OCI-LY7 (cell line): ENCODE measurements at regions not wholly inside any gene's neighbourhood (a gene's known extent, or its start where the extent isn't known, plus 50 kb on each side); places are given as distances from the start of the nearest gene placed in this dataset.

Experiments used
- EZH2phosphoT487 ChIP-seq: fragments of 200-600 bp; sonication (generic); IDR thresholded peaks from 2 replicates; pipeline ENCODE4 v1.6.1; 2018; ENCODE audit warnings: low read depth, borderline replicate concordance, mild to moderate bottlenecking, mixed run types, antibody characterized with exemption, low read length, moderate library complexity, mixed read lengths
- TF ChIP-seq, protein P1 (sequence below): fragments of 200-600 bp; sonication (generic); conservative IDR thresholded peaks from 2 replicates; pipeline ENCODE4 v1.5.1; 2014; ENCODE audit warnings: mild to moderate bottlenecking, antibody characterized with exemption, low read length, moderate library complexity, mixed read lengths

DNA sequence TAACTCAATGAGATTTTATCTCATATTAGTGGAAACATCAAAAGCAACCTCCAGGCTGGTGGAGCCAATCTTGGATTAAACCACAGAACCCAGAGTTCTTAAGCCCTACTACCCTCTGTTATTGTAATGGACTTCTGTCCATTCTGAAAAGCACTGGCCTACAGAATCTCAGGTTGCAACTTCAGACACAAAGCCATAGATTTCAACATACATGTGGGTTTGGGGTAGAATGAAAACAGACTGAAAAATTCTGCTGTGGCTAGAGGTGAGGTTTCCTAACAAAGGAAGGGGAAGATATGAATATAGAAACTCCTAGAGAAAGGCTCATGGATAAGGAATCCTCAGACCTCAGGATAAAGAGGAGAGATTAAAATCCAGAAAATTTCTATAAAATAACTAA, 569.8 kb upstream of the RIOK2 start:
- TF ChIP-seq, protein P1, sequence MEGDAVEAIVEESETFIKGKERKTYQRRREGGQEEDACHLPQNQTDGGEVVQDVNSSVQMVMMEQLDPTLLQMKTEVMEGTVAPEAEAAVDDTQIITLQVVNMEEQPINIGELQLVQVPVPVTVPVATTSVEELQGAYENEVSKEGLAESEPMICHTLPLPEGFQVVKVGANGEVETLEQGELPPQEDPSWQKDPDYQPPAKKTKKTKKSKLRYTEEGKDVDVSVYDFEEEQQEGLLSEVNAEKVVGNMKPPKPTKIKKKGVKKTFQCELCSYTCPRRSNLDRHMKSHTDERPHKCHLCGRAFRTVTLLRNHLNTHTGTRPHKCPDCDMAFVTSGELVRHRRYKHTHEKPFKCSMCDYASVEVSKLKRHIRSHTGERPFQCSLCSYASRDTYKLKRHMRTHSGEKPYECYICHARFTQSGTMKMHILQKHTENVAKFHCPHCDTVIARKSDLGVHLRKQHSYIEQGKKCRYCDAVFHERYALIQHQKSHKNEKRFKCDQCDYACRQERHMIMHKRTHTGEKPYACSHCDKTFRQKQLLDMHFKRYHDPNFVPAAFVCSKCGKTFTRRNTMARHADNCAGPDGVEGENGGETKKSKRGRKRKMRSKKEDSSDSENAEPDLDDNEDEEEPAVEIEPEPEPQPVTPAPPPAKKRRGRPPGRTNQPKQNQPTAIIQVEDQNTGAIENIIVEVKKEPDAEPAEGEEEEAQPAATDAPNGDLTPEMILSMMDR = no peak
- no peak for TF ChIP-seq EZH2phosphoT487
